Liver (tissue), 8 donors: ENCODE measurements at regions not wholly inside any gene's neighbourhood (a gene's known extent, or its start where the extent isn't known, plus 50 kb on each side); places are given as distances from the start of the nearest gene placed in this dataset.

Experiments
- DNase-seq: peaks from one replicate; pipeline ENCODE4 v3.0.0-alpha.2; 2017; ENCODE audit warnings: low spot score
- H3K27ac ChIP-seq, 2 donors: one replicate each; pipeline ENCODE4 v1.7.0; 2013; ENCODE audit warnings: inconsistent platforms in 2 of 2, low read length in 2 of 2, control low read depth in 1 of 2, low read depth in 1 of 2, mild to moderate bottlenecking in 1 of 2
- H3K27me3 ChIP-seq, 4 donors: one replicate each; pipeline versions ENCODE4 v1.6.1 to v1.7.0; 2013; ENCODE audit warnings: low read length in 3 of 4, inconsistent platforms in 1 of 4, mild to moderate bottlenecking in 1 of 4, moderate library complexity in 1 of 4; ENCODE audit not compliant: control insufficient read depth in 4 of 4, insufficient read depth in 4 of 4
- H3K36me3 ChIP-seq, 4 donors: one replicate each; pipeline versions ENCODE4 v1.6.1 to v1.7.0; 2013; ENCODE audit warnings: low read length in 3 of 4, mild to moderate bottlenecking in 3 of 4, low read depth in 1 of 4, moderate library complexity in 1 of 4; ENCODE audit not compliant: control insufficient read depth in 4 of 4, insufficient read depth in 3 of 4
- H3K4me1 ChIP-seq, 4 donors: one replicate each; pipeline versions ENCODE4 v1.6.1 to v1.7.0; 2013; ENCODE audit warnings: low read length in 3 of 4, mild to moderate bottlenecking in 3 of 4, moderate library complexity in 1 of 4; ENCODE audit not compliant: control insufficient read depth in 4 of 4, insufficient read depth in 4 of 4
- H3K4me3 ChIP-seq, 3 donors: one replicate each; pipeline versions ENCODE4 v1.6.1 to v1.7.0; 2013; ENCODE audit warnings: low read length in 3 of 3, control low read depth in 1 of 3, low read depth in 1 of 3, mild to moderate bottlenecking in 1 of 3
- H3K9ac ChIP-seq, 2 donors: one replicate each; pipeline ENCODE4 v1.7.0; 2013; ENCODE audit warnings: low read length in 2 of 2, mild to moderate bottlenecking in 2 of 2, moderate library complexity in 2 of 2, control low read depth in 1 of 2, low read depth in 1 of 2
- H3K9me3 ChIP-seq, 4 donors: one replicate each; pipeline versions ENCODE4 v1.6.1 to v1.7.0; 2013; ENCODE audit warnings: low read length in 3 of 4; ENCODE audit not compliant: control insufficient read depth in 4 of 4
- EGR1 ChIP-seq, 2 donors: IDR thresholded peaks; 2 replicates each; pipeline ENCODE4 v1.6.1; 2016 to 2018; ENCODE audit warnings: antibody characterized with exemption in 2 of 2, low read depth in 2 of 2
- GABPA ChIP-seq, 2 donors: IDR thresholded peaks in 1 of 2; conservative IDR thresholded peaks in 1 of 2; 2 replicates each; pipeline ENCODE4 v1.6.1; 2016; ENCODE audit warnings: antibody characterized with exemption in 2 of 2, mild to moderate bottlenecking in 1 of 2, moderate library complexity in 1 of 2
- HNF4G ChIP-seq: IDR thresholded peaks from 2 replicates; pipeline ENCODE4 v1.6.1; 2016; ENCODE audit warnings: antibody characterized with exemption
- JUND ChIP-seq, 2 donors: IDR thresholded peaks; 2 replicates each; pipeline ENCODE4 v1.6.1; 2016; ENCODE audit warnings: antibody characterized with exemption in 2 of 2
- NR2F2 ChIP-seq: IDR thresholded peaks from 2 replicates; pipeline ENCODE4 v1.6.1; 2016; ENCODE audit warnings: antibody characterized with exemption
- SP1 ChIP-seq: IDR thresholded peaks from 2 replicates; pipeline ENCODE4 v1.6.1; 2018; ENCODE audit warnings: antibody characterized with exemption, mild to moderate bottlenecking
- TAF1 ChIP-seq: conservative IDR thresholded peaks from 2 replicates; pipeline ENCODE4 v1.6.1; 2016; ENCODE audit warnings: antibody characterized with exemption, mild to moderate bottlenecking
- YY1 ChIP-seq: IDR thresholded peaks from 2 replicates; pipeline ENCODE4 v1.6.1; 2016; ENCODE audit warnings: antibody characterized with exemption, mild to moderate bottlenecking
- WGBS: extraction: QIAGEN DNeasy Blood & Tissue Kit; methylation state at CpG from one replicate; pipeline ENCODE4 v1.1.7; 2013; 5-methylcytosine and 5-hydroxymethylcytosine counted together
- TF ChIP-seq, protein P1 (sequence below): IDR thresholded peaks from 2 replicates; pipeline ENCODE4 v1.6.1; 2016; ENCODE audit warnings: antibody characterized with exemption
- TF ChIP-seq, protein P2 (sequence below): IDR thresholded peaks from 2 replicates; pipeline ENCODE4 v1.6.1; 2016; ENCODE audit warnings: antibody characterized with exemption
- TF ChIP-seq, protein P3 (sequence below): IDR thresholded peaks from 2 replicates; pipeline ENCODE4 v1.6.1; 2016; ENCODE audit warnings: antibody characterized with exemption, mild to moderate bottlenecking
- TF ChIP-seq, protein P4 (sequence below): IDR thresholded peaks from 2 replicates; pipeline ENCODE4 v1.6.1; 2016; ENCODE audit warnings: antibody characterized with exemption
- TF ChIP-seq, protein P5 (sequence below): fragments of 150-350 bp; IDR thresholded peaks from 2 replicates; pipeline ENCODE4 v1.5.1; 2017; ENCODE audit warnings: improper control_type of control experiment, low read depth, low read length; ENCODE audit not compliant: missing input control
- donor health status: healthy.
- donor health status: healthy.
- donor health status: healthy.
- donor health status: healthy.
- donor health status: healthy.

DNA sequence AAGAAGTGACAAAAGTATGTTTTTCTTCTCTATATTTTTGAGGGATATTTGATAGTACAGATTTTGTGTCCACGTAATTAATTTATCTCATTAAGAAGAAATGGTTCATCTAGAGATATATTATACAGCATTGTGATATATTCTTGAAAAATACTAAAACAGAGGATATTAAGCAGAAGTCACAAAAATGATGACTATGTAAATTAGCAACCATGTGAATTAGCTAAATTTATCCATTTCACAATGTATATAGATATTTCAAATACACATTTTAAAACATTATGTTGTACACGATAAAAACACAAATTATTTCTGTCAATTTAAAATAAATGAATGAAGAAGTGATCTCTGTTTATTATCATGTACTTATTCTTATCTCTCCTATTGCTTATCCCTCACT lies 989.5 kb downstream of the TUSC7 start:
- 75% methylated on average over 2 of the region's 2 CpGs for WGBS
- TF ChIP-seq HNF4G, result no peak
- TF ChIP-seq, protein P1, sequence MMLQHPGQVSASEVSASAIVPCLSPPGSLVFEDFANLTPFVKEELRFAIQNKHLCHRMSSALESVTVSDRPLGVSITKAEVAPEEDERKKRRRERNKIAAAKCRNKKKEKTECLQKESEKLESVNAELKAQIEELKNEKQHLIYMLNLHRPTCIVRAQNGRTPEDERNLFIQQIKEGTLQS, result no peak
- TF ChIP-seq TAF1, result no peak
- TF ChIP-seq, protein P2, sequence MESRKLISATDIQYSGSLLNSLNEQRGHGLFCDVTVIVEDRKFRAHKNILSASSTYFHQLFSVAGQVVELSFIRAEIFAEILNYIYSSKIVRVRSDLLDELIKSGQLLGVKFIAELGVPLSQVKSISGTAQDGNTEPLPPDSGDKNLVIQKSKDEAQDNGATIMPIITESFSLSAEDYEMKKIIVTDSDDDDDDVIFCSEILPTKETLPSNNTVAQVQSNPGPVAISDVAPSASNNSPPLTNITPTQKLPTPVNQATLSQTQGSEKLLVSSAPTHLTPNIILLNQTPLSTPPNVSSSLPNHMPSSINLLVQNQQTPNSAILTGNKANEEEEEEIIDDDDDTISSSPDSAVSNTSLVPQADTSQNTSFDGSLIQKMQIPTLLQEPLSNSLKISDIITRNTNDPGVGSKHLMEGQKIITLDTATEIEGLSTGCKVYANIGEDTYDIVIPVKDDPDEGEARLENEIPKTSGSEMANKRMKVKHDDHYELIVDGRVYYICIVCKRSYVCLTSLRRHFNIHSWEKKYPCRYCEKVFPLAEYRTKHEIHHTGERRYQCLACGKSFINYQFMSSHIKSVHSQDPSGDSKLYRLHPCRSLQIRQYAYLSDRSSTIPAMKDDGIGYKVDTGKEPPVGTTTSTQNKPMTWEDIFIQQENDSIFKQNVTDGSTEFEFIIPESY, result no peak
- no peak for TF ChIP-seq EGR1 (IDR thresholded peaks at IDR 0.05; ENCODE audit: low read depth in 2 of 2)
- no peak for TF ChIP-seq SP1
- TF ChIP-seq, protein P3, sequence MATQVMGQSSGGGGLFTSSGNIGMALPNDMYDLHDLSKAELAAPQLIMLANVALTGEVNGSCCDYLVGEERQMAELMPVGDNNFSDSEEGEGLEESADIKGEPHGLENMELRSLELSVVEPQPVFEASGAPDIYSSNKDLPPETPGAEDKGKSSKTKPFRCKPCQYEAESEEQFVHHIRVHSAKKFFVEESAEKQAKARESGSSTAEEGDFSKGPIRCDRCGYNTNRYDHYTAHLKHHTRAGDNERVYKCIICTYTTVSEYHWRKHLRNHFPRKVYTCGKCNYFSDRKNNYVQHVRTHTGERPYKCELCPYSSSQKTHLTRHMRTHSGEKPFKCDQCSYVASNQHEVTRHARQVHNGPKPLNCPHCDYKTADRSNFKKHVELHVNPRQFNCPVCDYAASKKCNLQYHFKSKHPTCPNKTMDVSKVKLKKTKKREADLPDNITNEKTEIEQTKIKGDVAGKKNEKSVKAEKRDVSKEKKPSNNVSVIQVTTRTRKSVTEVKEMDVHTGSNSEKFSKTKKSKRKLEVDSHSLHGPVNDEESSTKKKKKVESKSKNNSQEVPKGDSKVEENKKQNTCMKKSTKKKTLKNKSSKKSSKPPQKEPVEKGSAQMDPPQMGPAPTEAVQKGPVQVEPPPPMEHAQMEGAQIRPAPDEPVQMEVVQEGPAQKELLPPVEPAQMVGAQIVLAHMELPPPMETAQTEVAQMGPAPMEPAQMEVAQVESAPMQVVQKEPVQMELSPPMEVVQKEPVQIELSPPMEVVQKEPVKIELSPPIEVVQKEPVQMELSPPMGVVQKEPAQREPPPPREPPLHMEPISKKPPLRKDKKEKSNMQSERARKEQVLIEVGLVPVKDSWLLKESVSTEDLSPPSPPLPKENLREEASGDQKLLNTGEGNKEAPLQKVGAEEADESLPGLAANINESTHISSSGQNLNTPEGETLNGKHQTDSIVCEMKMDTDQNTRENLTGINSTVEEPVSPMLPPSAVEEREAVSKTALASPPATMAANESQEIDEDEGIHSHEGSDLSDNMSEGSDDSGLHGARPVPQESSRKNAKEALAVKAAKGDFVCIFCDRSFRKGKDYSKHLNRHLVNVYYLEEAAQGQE, result no peak
- TF ChIP-seq GABPA (IDR thresholded peaks at IDR 0.05 in 1 of 2, conservative IDR thresholded peaks at IDR 0.05 in 1 of 2), result no peak
- no peak for DNase-seq
- Histone ChIP-seq H3K9me3 (no peaks in the 10 kb centered on the region), H3K27ac (no peak overlapping the region), H3K27me3 (peaks cover 0 to 5% (median 0%) of the 10 kb centered on the region in 4 donors), H3K4me3 (no peak overlapping the region), H3K4me1 (no peaks in the 10 kb centered on the region), H3K9ac (no peak overlapping the region), H3K36me3 (no peaks in the 10 kb centered on the region)

DNA sequence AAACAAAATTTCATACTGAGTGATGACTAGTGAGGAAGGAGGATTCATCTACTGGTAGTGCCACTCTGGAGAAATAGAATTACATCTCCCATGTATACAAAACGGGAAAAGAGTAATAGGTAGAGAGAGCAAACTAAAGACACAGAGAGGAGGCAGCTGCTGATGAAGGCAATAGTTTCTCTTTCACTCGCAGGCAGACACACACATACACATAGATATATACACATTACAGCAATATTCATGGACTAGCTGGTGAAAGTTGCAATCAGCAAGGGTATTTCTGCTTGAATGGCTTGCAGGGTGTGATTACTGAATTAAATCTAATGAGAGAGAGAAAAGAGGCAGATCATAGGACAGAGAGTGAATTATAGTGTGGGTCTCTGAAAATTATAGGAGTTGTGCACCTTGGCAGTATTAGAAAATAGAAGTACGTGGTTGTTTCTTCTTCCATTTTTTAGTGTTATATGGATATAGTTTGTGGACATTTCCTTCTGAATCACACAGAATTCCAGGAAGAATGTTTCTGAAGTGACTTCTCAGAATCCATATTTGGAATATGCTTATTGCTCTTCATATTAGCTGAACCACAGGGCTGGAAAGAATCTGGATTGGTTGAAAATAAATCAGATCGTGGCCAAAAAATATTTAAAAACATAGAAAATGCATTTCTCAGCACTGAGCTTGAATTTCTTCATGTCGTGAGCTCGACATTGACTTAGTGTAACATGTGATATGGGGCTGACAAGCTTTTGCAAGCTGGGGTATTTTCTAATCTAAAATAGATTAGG lies 991.2 kb downstream of the TUSC7 start:
- Histone ChIP-seq H3K4me1 (no peaks in the 10 kb centered on the region), H3K9ac (no peak overlapping the region), H3K27ac (no peak overlapping the region), H3K36me3 (no peaks in the 10 kb centered on the region), H3K4me3 (no peak overlapping the region), H3K27me3 (peaks cover 0 to 5% (median 0%) of the 10 kb centered on the region in 4 donors), H3K9me3 (no peaks in the 10 kb centered on the region)
- DNase-seq, result no peak
- no peak for TF ChIP-seq YY1
- no peak for TF ChIP-seq NR2F2
- TF ChIP-seq SP1, result no peak
- TF ChIP-seq JUND (IDR thresholded peaks at IDR 0.05), result no peak
- WGBS, result 60% methylated on average over 6 of the region's 6 CpGs

DNA sequence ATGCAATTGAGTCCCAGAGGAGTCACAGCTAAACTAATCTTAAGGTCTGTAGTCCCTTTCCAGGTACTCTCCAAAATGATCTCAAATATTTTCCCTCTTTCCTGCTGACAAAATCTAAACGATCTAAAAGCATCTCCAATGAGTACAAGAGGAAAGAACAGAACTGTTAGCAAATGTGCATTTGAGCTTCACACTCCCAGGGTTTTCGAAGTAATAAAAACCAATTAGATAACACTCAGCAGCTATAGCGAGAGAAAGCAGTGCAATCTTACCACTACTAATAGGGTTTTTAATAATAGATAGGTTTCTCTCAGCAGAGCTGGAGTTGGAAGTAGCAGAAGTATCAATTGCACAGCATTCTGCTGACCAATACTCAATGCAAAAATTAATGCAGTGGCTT lies 995.4 kb downstream of the TUSC7 start:
- Histone ChIP-seq H3K4me1 (no peaks in the 10 kb centered on the region), H3K27ac (no peak overlapping the region), H3K9ac (no peak overlapping the region), H3K36me3 (no peaks in the 10 kb centered on the region), H3K4me3 (no peak overlapping the region), H3K27me3 (peaks cover 0 to 4% (median 4%) of the 10 kb centered on the region in 4 donors), H3K9me3 (no peaks in the 10 kb centered on the region)
- DNase-seq, result no peak
- 60% methylated on average over 3 of the region's 3 CpGs for WGBS
- no peak for TF ChIP-seq EGR1 (IDR thresholded peaks at IDR 0.05; ENCODE audit: low read depth in 2 of 2)
- TF ChIP-seq, protein P2, result no peak
- TF ChIP-seq, protein P4, sequence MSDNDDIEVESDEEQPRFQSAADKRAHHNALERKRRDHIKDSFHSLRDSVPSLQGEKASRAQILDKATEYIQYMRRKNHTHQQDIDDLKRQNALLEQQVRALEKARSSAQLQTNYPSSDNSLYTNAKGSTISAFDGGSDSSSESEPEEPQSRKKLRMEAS, result no peak
- TF ChIP-seq, protein P5, sequence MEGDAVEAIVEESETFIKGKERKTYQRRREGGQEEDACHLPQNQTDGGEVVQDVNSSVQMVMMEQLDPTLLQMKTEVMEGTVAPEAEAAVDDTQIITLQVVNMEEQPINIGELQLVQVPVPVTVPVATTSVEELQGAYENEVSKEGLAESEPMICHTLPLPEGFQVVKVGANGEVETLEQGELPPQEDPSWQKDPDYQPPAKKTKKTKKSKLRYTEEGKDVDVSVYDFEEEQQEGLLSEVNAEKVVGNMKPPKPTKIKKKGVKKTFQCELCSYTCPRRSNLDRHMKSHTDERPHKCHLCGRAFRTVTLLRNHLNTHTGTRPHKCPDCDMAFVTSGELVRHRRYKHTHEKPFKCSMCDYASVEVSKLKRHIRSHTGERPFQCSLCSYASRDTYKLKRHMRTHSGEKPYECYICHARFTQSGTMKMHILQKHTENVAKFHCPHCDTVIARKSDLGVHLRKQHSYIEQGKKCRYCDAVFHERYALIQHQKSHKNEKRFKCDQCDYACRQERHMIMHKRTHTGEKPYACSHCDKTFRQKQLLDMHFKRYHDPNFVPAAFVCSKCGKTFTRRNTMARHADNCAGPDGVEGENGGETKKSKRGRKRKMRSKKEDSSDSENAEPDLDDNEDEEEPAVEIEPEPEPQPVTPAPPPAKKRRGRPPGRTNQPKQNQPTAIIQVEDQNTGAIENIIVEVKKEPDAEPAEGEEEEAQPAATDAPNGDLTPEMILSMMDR, result no peak
